B cell (primary cell): ENCODE measurements at regions not wholly inside any gene's neighbourhood (a gene's known extent, or its start where the extent isn't known, plus 50 kb on each side); places are given as distances from the start of the nearest gene placed in this dataset.

Experiments
- ATAC-seq: fragments of 200-7000 bp; cut with Tn5 transposase; one replicate; pipeline ENCODE4 v1.10.0; 2021; ENCODE audit warnings: low read depth, mild to moderate bottlenecking, moderate number of reproducible peaks, moderate library complexity
- CTCF ChIA-PET: fragments of 350-600 bp; sonication (Branson Sonifier 250); formaldehyde crosslinking; loops from one replicate; lab custom pipeline; 2021; ENCODE audit warnings: antibody characterized with exemption, inconsistent platforms; lab: Charles Lee
- POLR2A ChIA-PET: fragments of 350-600 bp; sonication (Branson Sonifier 250); formaldehyde crosslinking; loops from one replicate; lab custom pipeline; 2021; ENCODE audit warnings: antibody characterized with exemption; lab: Charles Lee
- DNase-seq: peaks from one replicate; pipeline ENCODE4 v3.0.0; 2013
- H2AFZ ChIP-seq: 2 replicates; pipeline ENCODE4 v1.6.1; 2012; ENCODE audit warnings: mild to moderate bottlenecking, low read depth, low read length; ENCODE audit not compliant: insufficient read depth, poor library complexity, severe bottlenecking
- H3K27ac ChIP-seq, 2 donors: 1 replicate in 1 of 2; 2 replicates in 1 of 2; pipeline ENCODE4 v1.5.1; 2012 to 2013; ENCODE audit warnings: low read length in 2 of 2, mild to moderate bottlenecking in 2 of 2, moderate library complexity in 1 of 2
- H3K27me3 ChIP-seq, 4 experiments: fragments of 200-600 bp in 1 of 4; sonication (generic) in 1 of 4; replicated peaks in 1 of 4; 1 replicate in 2 of 4; 2 replicates in 2 of 4; pipeline versions ENCODE4 v1.6.1 to v1.7.0; 2013 to 2016; ENCODE audit warnings: low read length in 3 of 4, mild to moderate bottlenecking in 2 of 4, mixed read lengths in 1 of 4, moderate library complexity in 1 of 4; ENCODE audit not compliant: insufficient read depth in 4 of 4, control insufficient read depth in 3 of 4; ENCODE audit errors: control extremely low read depth in 1 of 4
- H3K36me3 ChIP-seq, 2 experiments: replicated peaks in 1 of 2; 1 replicate in 1 of 2; 2 replicates in 1 of 2; pipeline versions ENCODE4 v1.6.1 to v1.7.1; 2013; ENCODE audit warnings: low read length in 1 of 2; ENCODE audit not compliant: insufficient read depth in 2 of 2, control insufficient read depth in 1 of 2; ENCODE audit errors: control extremely low read depth in 1 of 2, extremely low read depth in 1 of 2
- H3K4me1 ChIP-seq, 2 donors: fragments of 200-600 bp in 1 of 2; sonication (generic) in 1 of 2; 1 replicate in 1 of 2; 2 replicates in 1 of 2; pipeline versions ENCODE4 v1.5.1 to v1.6.1; 2013 to 2017; ENCODE audit warnings: low read length in 2 of 2; ENCODE audit not compliant: control insufficient read depth in 2 of 2, insufficient read depth in 2 of 2
- H3K4me2 ChIP-seq: replicated peaks from 2 replicates; pipeline ENCODE3; 2012; ENCODE audit warnings: mild to moderate bottlenecking, low read depth, low read length; ENCODE audit not compliant: poor library complexity, severe bottlenecking
- H3K4me3 ChIP-seq, 5 experiments: fragments of 200-600 bp in 1 of 5; sonication (generic) in 1 of 5; 1 replicate in 3 of 5; 2 replicates in 2 of 5; pipeline versions ENCODE4 v1.5.1 to v1.7.0; 2011 to 2016; ENCODE audit warnings: low read length in 4 of 5, mild to moderate bottlenecking in 4 of 5, low read depth in 2 of 5, control low read depth in 1 of 5, moderate library complexity in 1 of 5; ENCODE audit not compliant: insufficient read depth in 1 of 5; ENCODE audit errors: control extremely low read depth in 1 of 5, extremely low read depth in 1 of 5
- H3K79me2 ChIP-seq: fragments of 200-600 bp; sonication (generic); one replicate; pipeline ENCODE4 v1.6.0; 2016; ENCODE audit warnings: low read length; ENCODE audit not compliant: control insufficient read depth, insufficient read depth
- H3K9ac ChIP-seq: fragments of 200-600 bp; sonication (generic); 2 replicates; pipeline ENCODE4 v1.6.1; 2017; ENCODE audit warnings: mild to moderate bottlenecking, low read length, moderate library complexity
- H3K9me3 ChIP-seq, 3 donors: one replicate each; pipeline versions ENCODE4 v1.6.1 to v1.7.1; 2013; ENCODE audit warnings: low read length in 2 of 3; ENCODE audit not compliant: control insufficient read depth in 2 of 3, insufficient read depth in 1 of 3; ENCODE audit errors: control extremely low read depth in 1 of 3
- H4K20me1 ChIP-seq: 2 replicates; pipeline ENCODE4 v1.6.0; 2012; ENCODE audit warnings: mild to moderate bottlenecking, low read length; ENCODE audit not compliant: insufficient read depth, control insufficient read depth, poor library complexity, severe bottlenecking
- H3K27ac Mint-ChIP-seq: one replicate; pipeline ENCODE4 v1.8.0; 2021; ENCODE audit warnings: mixed read lengths
- H3K27me3 Mint-ChIP-seq: one replicate; pipeline ENCODE4 v1.8.0; 2021; ENCODE audit warnings: mixed read lengths
- H3K4me1 Mint-ChIP-seq: one replicate; pipeline ENCODE4 v1.8.0; 2021; ENCODE audit warnings: mixed read lengths
- H3K4me3 Mint-ChIP-seq: one replicate; pipeline ENCODE4 v1.8.0; 2021; ENCODE audit warnings: mixed read lengths
- H3K9me3 Mint-ChIP-seq: one replicate; pipeline ENCODE4 v1.8.0; 2022; ENCODE audit warnings: mixed read lengths; ENCODE audit not compliant: insufficient read depth
- EZH2 ChIP-seq: IDR thresholded peaks from 2 replicates; pipeline ENCODE4 v1.6.1; 2012; ENCODE audit warnings: borderline replicate concordance, low read depth, mild to moderate bottlenecking, moderate library complexity, low read length; ENCODE audit not compliant: insufficient read depth, poor library complexity, severe bottlenecking
- WGBS: methylation state at CpG from one replicate; pipeline ENCODE4 v1.1.5; 2013; ENCODE audit warnings: missing lambda C conversion rate; ENCODE audit not compliant: insufficient coverage; 5-methylcytosine and 5-hydroxymethylcytosine counted together
- intact Hi-C: fragments of 100-400 bp; cut with micrococcal nuclease; formaldehyde crosslinking; loops from one replicate; pipeline ENCODE4 v1.10.0; 2022
- TF ChIP-seq, protein P1 (sequence below): fragments of 200-600 bp; IDR thresholded peaks from one replicate; pipeline ENCODE4 v1.8.0; 2022; ENCODE audit warnings: antibody characterized with exemption, mild to moderate bottlenecking

DNA sequence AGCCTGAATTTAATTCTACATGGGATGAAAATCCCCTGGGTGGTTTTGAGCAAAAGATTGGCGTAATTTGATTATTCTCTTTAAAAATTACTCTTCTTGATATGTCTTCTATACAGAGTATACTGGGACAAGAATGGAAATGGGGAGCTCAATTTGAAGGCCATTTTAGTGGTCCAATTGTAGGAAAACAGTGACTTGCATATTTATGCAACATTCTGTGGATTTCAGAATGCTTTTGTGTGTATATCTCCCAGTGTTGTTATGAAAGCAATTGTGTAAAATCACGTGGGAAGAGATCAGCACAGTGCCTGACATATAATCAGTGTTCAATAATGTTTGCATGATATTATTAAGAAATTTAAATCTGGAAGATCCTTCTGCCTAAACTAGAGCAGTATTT is 575.9 kb upstream of the PBX1 start:
- no peaks in the 10 kb centered on the region for H3K4me1 Mint-ChIP-seq
- Histone ChIP-seq H3K9me3 (no peaks in the 10 kb centered on the region), H3K4me2 (no peak overlapping the region), H2AFZ (no peak overlapping the region), H3K4me3 (no peak overlapping the region), H3K9ac (no peak overlapping the region), H3K36me3 (no peaks in the 10 kb centered on the region), H3K4me1 (no peaks in the 10 kb centered on the region), H3K27ac (no peak overlapping the region), H3K79me2 (no peaks in the 10 kb centered on the region), H4K20me1 (no peaks in the 10 kb centered on the region), H3K27me3 (no peaks in the 10 kb centered on the region)
- WGBS = no CpG with 5 or more reads among the region's 2 CpGs
- no peak for ATAC-seq
- CTCF ChIA-PET = no interaction called here
- H3K9me3 Mint-ChIP-seq = peaks cover 9% of the 10 kb centered on the region
- no peak overlapping the region for H3K27ac Mint-ChIP-seq
- H3K4me3 Mint-ChIP-seq = no peak overlapping the region
- POLR2A ChIA-PET = no interaction called here
- intact Hi-C loops = no loop called here
- H3K27me3 Mint-ChIP-seq = no peaks in the 10 kb centered on the region
- DNase-seq = no peak
- TF ChIP-seq, protein P1, sequence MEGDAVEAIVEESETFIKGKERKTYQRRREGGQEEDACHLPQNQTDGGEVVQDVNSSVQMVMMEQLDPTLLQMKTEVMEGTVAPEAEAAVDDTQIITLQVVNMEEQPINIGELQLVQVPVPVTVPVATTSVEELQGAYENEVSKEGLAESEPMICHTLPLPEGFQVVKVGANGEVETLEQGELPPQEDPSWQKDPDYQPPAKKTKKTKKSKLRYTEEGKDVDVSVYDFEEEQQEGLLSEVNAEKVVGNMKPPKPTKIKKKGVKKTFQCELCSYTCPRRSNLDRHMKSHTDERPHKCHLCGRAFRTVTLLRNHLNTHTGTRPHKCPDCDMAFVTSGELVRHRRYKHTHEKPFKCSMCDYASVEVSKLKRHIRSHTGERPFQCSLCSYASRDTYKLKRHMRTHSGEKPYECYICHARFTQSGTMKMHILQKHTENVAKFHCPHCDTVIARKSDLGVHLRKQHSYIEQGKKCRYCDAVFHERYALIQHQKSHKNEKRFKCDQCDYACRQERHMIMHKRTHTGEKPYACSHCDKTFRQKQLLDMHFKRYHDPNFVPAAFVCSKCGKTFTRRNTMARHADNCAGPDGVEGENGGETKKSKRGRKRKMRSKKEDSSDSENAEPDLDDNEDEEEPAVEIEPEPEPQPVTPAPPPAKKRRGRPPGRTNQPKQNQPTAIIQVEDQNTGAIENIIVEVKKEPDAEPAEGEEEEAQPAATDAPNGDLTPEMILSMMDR = no peak

DNA sequence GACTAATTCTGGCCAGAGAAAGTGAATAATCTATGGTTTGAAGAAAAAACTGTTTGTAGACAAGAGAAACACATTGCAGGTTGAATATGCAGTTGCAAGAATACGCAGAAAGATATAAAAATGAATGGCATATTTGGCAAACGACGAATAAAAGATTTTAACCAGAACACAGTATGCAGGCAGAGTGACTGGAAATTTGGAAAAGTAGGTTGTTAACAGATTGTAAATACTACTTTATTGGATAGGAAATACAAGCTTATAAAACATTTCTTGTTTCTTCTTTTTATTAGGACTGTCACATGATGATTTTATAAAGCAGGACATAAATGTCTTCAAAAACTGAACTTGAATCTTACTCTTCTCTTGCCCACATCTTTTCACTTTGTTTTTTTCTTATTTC is 573.3 kb upstream of the PBX1 start:
- Mint-ChIP-seq H3K4me1 (no peaks in the 10 kb centered on the region), H3K27me3 (no peaks in the 10 kb centered on the region), H3K4me3 (no peak overlapping the region), H3K9me3 (peaks cover 9% of the 10 kb centered on the region), H3K27ac (no peak overlapping the region)
- peaks cover 0 to 7% (median 2%) of the 10 kb centered on the region in 3 donors for H3K9me3 ChIP-seq
- no peaks in the 10 kb centered on the region for H3K79me2 ChIP-seq
- H4K20me1 ChIP-seq = no peaks in the 10 kb centered on the region
- H3K36me3 ChIP-seq = no peaks in the 10 kb centered on the region
- no peak overlapping the region for H3K4me3 ChIP-seq
- TF ChIP-seq, protein P1 = no peak
- no peak for TF ChIP-seq EZH2
- intact Hi-C loops = no loop called here
- no peak overlapping the region for H3K27ac ChIP-seq
- ATAC-seq = no peak
- H3K27me3 ChIP-seq = no peaks in the 10 kb centered on the region
- 100% methylated on average over 1 of the region's 3 CpGs for WGBS
- POLR2A ChIA-PET = no interaction called here
- no peak overlapping the region for H3K9ac ChIP-seq
- no peak overlapping the region for H2AFZ ChIP-seq
- H3K4me2 ChIP-seq = no peak overlapping the region
- no peak for DNase-seq
- no peaks in the 10 kb centered on the region for H3K4me1 ChIP-seq
- CTCF ChIA-PET = no interaction called here
